IPS-NIHi11 (cell line): ENCODE measurements at regions not wholly inside any gene's neighbourhood (a gene's known extent, or its start where the extent isn't known, plus 50 kb on each side); places are given as distances from the start of the nearest gene placed in this dataset.

Experiments used
- DNase-seq: peaks from one replicate; pipeline ENCODE4 v3.0.0; 2012; ENCODE audit warnings: mixed read lengths, low spot score

DNA sequence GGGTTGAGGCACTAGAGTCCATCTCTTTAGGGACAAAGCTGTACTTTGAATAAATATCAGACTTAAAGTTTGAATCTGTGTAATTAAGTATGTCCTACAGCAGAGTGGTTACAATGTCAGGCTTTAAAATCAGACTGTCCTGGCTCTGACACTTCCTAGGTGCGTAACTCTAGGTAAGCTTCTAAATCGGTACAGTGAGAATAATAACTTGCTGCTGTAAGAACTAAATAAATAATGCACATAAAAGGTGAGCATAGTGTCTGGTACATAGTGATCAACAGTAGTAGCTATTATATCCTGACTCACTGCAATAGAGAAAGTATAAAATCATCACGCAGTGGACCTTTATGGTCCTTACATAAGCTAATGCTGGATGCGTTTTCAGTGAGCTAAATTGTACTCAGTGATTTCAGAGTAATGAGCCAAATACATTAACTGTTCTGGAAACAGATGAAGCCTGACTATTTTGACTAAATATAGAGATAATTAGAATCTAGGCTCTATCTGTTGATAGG lies 72.2 kb upstream of the PDK4 start:
- DNase-seq, result no peak

- no peak for DNase-seq
These were observed 66.7 kb upstream of the PDK4 start for GRCh38 chr7:95662987-95663386.

- no peak for DNase-seq
These were observed 63.7 kb upstream of the PDK4 start for GRCh38 chr7:95660023-95660434.

DNA sequence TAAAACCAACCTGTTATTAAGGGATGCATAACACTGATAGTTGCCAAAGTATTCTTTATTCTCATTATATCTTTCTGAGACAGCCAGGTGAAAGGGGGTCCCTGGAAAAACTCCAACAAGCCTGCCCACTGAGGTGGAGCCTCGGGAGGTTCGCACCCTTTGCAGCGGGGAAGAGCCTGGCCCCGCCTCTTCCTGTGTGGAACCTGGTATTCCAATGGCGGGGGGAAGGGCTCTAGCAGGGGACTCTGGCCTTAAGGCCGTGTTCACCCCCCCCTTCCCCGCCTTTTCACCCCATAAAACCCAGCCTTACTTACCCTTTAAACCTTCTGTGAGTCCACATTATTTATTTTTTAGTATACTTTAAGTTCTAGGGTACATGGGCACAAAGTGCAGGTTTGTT lies 62.4 kb upstream of the PDK4 start:
- DNase-seq, result no peak

GRCh38 chr7:95649546-95649945 lies 53.2 kb upstream of the PDK4 start:
- DNase-seq, result no peak

- DNase-seq, result no peak
These were observed 50.0 kb upstream of the PDK4 start for GRCh38 chr7:95646350-95646749.
